AG04450 (cell line): ENCODE measurements at regions not wholly inside any gene's neighbourhood (a gene's known extent, or its start where the extent isn't known, plus 50 kb on each side); places are given as distances from the start of the nearest gene placed in this dataset.
A peak's percentile ranks its signal among the peaks of the same experiment; 100 is the strongest.
"Not testable (repeated sequence)": the region's sequence is repeated elsewhere in the genome, so short reads cannot be mapped to it uniquely, and the experiment has no call there.

ENCODE experiments used
- CTCF ChIA-PET: fragments of 300-600, 350-600 bp; formaldehyde crosslinking; extraction: SDS; loops from one replicate; lab custom pipeline; 2022; ENCODE audit warnings: antibody characterized with exemption, inconsistent platforms; lab: Charles Lee
- POLR2A ChIA-PET: fragments of 350-600 bp; formaldehyde crosslinking; extraction: SDS; loops from one replicate; lab custom pipeline; 2021; ENCODE audit warnings: antibody characterized with exemption, inconsistent platforms; lab: Yijun Ruan, JAX
- DNase-seq: peaks from one replicate; pipeline ENCODE4 v3.0.0-alpha.2; 2011; ENCODE audit warnings: low read depth, low spot score
- H3K27ac ChIP-seq: one replicate; pipeline ENCODE4 v1.5.1; 2012; ENCODE audit warnings: low read depth, low read length, control low read depth
- H3K27me3 ChIP-seq: one replicate; pipeline ENCODE4 v1.6.0; 2012; ENCODE audit warnings: low read length; ENCODE audit not compliant: control insufficient read depth, insufficient read depth
- H3K4me3 ChIP-seq: 2 replicates; pipeline ENCODE4 v1.5.1; 2011; ENCODE audit warnings: mild to moderate bottlenecking, low read depth, low read length, control low read depth
- H3K9me3 ChIP-seq: 2 replicates; pipeline ENCODE4 v1.5.1; 2012; ENCODE audit warnings: low read length; ENCODE audit not compliant: control insufficient read depth, insufficient read depth
- CTCF ChIP-seq: IDR thresholded peaks from 2 replicates; pipeline ENCODE4 v1.5.1; 2011; ENCODE audit warnings: low read depth, low read length, control low read depth, inconsistent platforms

- Histone ChIP-seq H3K4me3 (no peak overlapping the region), H3K27ac (no peak overlapping the region), H3K27me3 (no peaks in the 10 kb centered on the region), H3K9me3 (no peaks in the 10 kb centered on the region; the same call in 1 of the 2 replicates)
- DNase-seq, result no peak
- ChIA-PET CTCF (no interaction called here), POLR2A (no interaction called here)
- TF ChIP-seq CTCF, result no peak
Measured at GRCh38 chr4:25991340-25991739, 77.3 kb downstream of the SMIM20 start.

- H3K4me3 ChIP-seq, result no peak overlapping the region
- no peaks in the 10 kb centered on the region; the same call in 1 of the 2 replicates for H3K9me3 ChIP-seq
- no peak overlapping the region for H3K27ac ChIP-seq
- CTCF ChIA-PET, result interaction anchor here (1.3 kb wide), 1 partner anchor 337 kb away, joined by 3 read pairs; no protein-coding TSS in a partner anchor
- POLR2A ChIA-PET, result no interaction called here
- DNase-seq, result no peak
- peak; percentile 37; the same call in 1 of the 2 replicates for TF ChIP-seq CTCF
- H3K27me3 ChIP-seq, result no peaks in the 10 kb centered on the region
Measured at GRCh38 chr4:25993395-25994185, 79.6 kb downstream of the SMIM20 start.

- POLR2A ChIA-PET, H3K27ac ChIP-seq, H3K9me3 ChIP-seq, H3K4me3 ChIP-seq, H3K27me3 ChIP-seq: not testable (repeated sequence)
- CTCF ChIA-PET, result interaction anchor here (0.6 to 1.3 kb wide), 2 partner anchors 168 to 336 kb away, joined by 3 to 4 read pairs; no protein-coding TSS in a partner anchor
- DNase-seq, result peak; percentile 21
Measured at GRCh38 chr4:25994577-25994976, 80.6 kb downstream of the SMIM20 start.

GRCh38 chr4:26000274-26000950 is 86.4 kb downstream of the SMIM20 start:
- no peak for TF ChIP-seq CTCF
- no peak overlapping the region for H3K27ac ChIP-seq
- ChIA-PET POLR2A (no interaction called here), CTCF (interaction anchor here (0.8 to 2.7 kb wide), 4 partner anchors 12 to 410 kb away, joined by 3 to 14 read pairs (median 3); no protein-coding TSS in a partner anchor)
- no peak overlapping the region for H3K4me3 ChIP-seq
- H3K27me3 ChIP-seq, result peaks cover 3% of the 10 kb centered on the region
- H3K9me3 ChIP-seq, result no peaks in the 10 kb centered on the region
- no peak for DNase-seq

- no peak overlapping the region for H3K27ac ChIP-seq
- no peaks in the 10 kb centered on the region for H3K9me3 ChIP-seq
- CTCF ChIA-PET, result interaction anchor here (0.8 to 2.7 kb wide), 2 partner anchors 13 to 409 kb away, joined by 3 to 14 read pairs; no protein-coding TSS in a partner anchor
- DNase-seq, result no peak
- H3K4me3 ChIP-seq, result no peak overlapping the region
- POLR2A ChIA-PET, result no interaction called here
- H3K27me3 ChIP-seq, result peaks cover 9% of the 10 kb centered on the region
- TF ChIP-seq CTCF, result no peak
Measured at GRCh38 chr4:26001413-26001812, 87.4 kb downstream of the SMIM20 start.
